SKM-1 (cell line): ENCODE measurements at regions not wholly inside any gene's neighbourhood (a gene's known extent, or its start where the extent isn't known, plus 50 kb on each side); places are given as distances from the start of the nearest gene placed in this dataset.
"Not testable (repeated sequence)": the region's sequence is repeated elsewhere in the genome, so short reads cannot be mapped to it uniquely, and the experiment has no call there.

ENCODE experiments used
- DNase-seq: peaks from one replicate; lab custom pipeline; 2025; ENCODE audit not compliant: unreplicated experiment; lab: John Stamatoyannopoulos, UW

GRCh38 chr13:56335775-56336174, 804.9 kb upstream of the PRR20A start:
- DNase-seq: no peak

- no peak for DNase-seq
Measured at GRCh38 chr13:56338421-56338820, 802.3 kb upstream of the PRR20A start.

GRCh38 chr13:56347014-56347413, 793.7 kb upstream of the PRR20A start:
- no peak for DNase-seq

GRCh38 chr13:56349866-56350265, 790.9 kb upstream of the PRR20A start:
- DNase-seq: no peak

GRCh38 chr13:56351041-56351440, 789.7 kb upstream of the PRR20A start:
- no peak for DNase-seq

- DNase-seq: no peak
Measured at GRCh38 chr13:56352361-56352760, 788.4 kb upstream of the PRR20A start.

- DNase-seq: no peak
Measured at GRCh38 chr13:56352901-56353300, 787.8 kb upstream of the PRR20A start.

GRCh38 chr13:56356690-56357089, 784.0 kb upstream of the PRR20A start:
- DNase-seq: no peak

GRCh38 chr13:56378566-56378965, 762.2 kb upstream of the PRR20A start:
- DNase-seq: no peak

- DNase-seq: no peak
Measured at GRCh38 chr13:56393549-56393948, 747.2 kb upstream of the PRR20A start.

- no peak for DNase-seq
Measured at GRCh38 chr13:56396318-56396717, 744.4 kb upstream of the PRR20A start.

GRCh38 chr13:56400774-56401173, 739.9 kb upstream of the PRR20A start:
- DNase-seq: no peak

- DNase-seq: no peak
Measured at GRCh38 chr13:56412856-56413255, 727.9 kb upstream of the PRR20A start.

- no peak for DNase-seq
Measured at GRCh38 chr13:56424246-56424645, 716.5 kb upstream of the PRR20A start.

GRCh38 chr13:56457535-56458190, 683.1 kb upstream of the PRR20A start:
- no peak for DNase-seq

GRCh38 chr13:56459286-56459685, 681.4 kb upstream of the PRR20A start:
- DNase-seq: no peak

- DNase-seq: no peak
Measured at GRCh38 chr13:56501750-56502149, 639.0 kb upstream of the PRR20A start.

- no peak for DNase-seq
Measured at GRCh38 chr13:56510836-56511235, 629.9 kb upstream of the PRR20A start.

GRCh38 chr13:56512336-56512735, 628.4 kb upstream of the PRR20A start:
- not testable (repeated sequence) for DNase-seq

GRCh38 chr13:56515441-56515840, 625.3 kb upstream of the PRR20A start:
- no peak for DNase-seq

- no peak for DNase-seq
Measured at GRCh38 chr13:56528040-56528790, 612.5 kb upstream of the PRR20A start.

GRCh38 chr13:56530096-56530495, 610.6 kb upstream of the PRR20A start:
- DNase-seq: no peak

- DNase-seq: not testable (repeated sequence)
Measured at GRCh38 chr13:56547921-56548320, 592.8 kb upstream of the PRR20A start.
